ENCODE measurements at regions not wholly inside any gene's neighbourhood (a gene's known extent, or its start where the extent isn't known, plus 50 kb on each side); places are given as distances from the start of the nearest gene placed in this dataset.
"Not testable (repeated sequence)": the region's sequence is repeated elsewhere in the genome, so short reads cannot be mapped to it uniquely, and the experiment has no call there.

DNA sequence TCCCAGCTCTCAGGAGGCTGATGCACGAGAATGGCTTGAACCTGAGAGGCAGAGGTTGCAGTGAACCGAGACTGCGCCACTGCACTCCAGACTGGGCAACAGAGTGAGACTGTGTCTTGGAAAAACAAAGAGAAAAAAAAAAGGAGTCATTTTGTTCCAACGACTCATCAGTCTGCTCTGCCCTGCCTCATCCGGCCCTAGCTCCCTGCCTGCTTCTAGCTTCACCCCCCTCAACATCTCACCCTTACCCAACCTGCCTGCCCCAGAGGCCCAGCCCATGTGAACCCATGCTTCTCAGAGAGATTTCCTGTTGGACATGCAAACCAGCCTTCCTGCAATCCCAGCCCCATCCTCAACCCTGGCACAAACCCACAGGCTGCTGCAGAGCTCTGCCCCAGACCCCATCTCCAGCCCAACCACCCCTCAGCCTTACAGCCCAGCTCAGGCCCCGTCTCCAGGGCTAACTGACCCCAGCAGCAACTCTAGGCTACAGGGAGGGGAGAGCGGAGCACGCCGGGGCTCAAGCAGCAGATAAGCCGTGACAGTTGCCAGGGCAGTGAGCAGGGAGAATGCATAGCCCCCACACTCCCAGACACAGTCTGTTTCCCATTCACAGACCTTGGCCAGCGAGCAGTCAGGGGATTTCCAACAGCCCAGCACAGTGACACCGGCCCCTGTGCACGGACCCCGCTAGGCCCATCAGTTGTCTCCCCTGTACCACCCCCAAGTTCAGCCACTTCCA, 86.0 kb upstream of the KCTD7 start:
- no peak for DNase-seq

- no peak for DNase-seq
These were observed 79.2 kb upstream of the KCTD7 start for GRCh38 chr7:66549466-66549865.

DNA sequence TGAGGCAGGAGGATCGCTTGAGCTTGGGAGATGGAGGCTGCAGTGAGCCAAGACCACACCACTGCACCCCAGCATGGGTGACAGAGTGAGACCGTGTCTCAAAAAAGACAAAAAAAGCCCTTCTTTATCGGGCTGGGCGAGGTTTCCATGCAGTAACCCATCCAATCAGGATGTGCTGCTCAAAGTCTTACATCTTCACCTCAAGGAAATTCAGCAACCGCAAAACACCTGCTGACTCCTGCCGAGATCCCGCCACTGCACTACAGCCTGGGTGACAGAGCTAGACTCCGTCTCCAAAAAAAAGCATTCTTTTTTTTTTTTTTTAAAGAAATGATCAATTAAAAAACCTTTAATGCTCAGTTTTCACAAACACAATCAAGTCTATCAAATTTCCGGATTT, 75.7 kb upstream of the KCTD7 start:
- no peak for DNase-seq

GRCh38 chr7:66553675-66554074, 75.0 kb upstream of the KCTD7 start:
- DNase-seq = not testable (repeated sequence)

DNA sequence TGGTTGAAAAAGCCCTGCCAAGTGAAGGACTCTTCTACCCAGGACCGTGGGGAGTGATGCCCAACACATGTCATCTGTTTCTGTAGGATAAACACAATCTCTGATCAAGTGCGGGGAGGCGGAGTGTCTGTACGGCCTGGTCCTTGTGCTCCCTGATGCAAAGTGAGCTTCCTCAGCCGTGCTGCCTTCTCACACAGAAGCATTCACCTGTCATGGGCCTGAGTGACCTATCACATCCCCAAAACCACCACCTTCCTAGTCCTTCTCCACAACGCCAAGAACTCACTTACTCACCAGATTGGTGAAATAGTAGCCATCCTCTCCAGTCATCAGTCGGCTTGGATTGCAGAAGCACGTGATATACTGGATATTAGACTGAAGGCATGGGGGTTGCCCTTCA, 74.4 kb upstream of the KCTD7 start:
- not testable (repeated sequence) for DNase-seq

GRCh38 chr7:66554842-66555430, 73.7 kb upstream of the KCTD7 start:
- DNase-seq = not testable (repeated sequence)

GRCh38 chr7:66556177-66556548, 72.5 kb upstream of the KCTD7 start:
- no peak for DNase-seq

DNA sequence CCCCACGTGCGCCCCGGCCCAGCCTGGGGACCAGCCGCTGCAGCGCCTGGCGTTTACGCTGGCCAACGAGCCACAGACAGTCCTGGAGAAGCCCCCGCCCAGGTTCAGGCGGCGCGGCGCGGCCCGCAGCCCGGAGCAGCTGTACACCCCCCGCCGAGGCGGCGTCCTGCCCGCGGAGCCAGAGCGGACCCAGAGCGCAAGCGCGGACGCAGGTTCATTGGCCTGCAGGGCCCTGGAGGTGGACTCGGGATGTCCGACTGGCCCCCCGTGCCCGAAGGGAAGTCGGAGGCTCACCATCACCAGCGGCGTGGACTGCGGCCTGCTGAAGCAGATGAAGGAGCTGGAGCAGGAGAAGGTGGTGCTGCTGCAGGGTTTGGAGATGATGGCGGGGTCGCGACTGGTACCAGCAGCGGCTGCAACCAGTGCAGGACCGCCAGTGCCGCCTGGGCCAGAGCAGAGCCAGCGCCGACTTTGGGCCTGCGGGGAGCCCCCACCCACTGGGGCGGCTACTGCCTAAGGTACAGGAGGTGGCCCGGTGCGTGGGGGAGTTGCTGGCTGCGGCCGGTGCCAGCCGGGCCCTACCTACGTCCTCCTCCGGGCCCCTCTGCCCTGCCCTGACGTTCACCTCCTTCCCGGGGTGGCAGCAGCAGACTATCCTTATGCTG, 72.0 kb upstream of the KCTD7 start:
- DNase-seq = no peak

- peak; percentile 32 for DNase-seq
These were observed 71.2 kb upstream of the KCTD7 start for GRCh38 chr7:66557214-66558200.

DNA sequence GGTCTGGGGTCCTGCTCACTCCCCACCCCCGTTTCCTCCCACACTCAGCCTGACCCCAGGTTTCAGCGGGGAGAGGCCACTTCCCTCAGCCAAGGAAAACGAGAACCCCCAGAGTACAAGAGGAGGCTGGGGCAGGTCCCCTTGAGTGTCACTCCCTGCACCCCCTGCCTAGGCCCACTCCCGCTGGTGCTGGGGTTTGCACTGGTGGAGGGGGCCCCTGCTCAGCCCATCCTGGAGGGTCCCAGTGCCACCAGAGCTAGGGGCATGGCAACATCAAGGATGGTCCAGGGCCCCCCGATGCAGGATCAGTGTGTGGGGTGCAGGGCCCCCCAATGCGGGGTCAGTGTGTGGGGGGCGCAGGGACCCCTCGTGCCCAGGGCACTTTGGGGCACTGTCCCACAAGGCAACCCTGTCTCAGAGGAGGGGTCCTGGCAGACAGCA, 70.5 kb upstream of the KCTD7 start:
- no peak for DNase-seq

DNA sequence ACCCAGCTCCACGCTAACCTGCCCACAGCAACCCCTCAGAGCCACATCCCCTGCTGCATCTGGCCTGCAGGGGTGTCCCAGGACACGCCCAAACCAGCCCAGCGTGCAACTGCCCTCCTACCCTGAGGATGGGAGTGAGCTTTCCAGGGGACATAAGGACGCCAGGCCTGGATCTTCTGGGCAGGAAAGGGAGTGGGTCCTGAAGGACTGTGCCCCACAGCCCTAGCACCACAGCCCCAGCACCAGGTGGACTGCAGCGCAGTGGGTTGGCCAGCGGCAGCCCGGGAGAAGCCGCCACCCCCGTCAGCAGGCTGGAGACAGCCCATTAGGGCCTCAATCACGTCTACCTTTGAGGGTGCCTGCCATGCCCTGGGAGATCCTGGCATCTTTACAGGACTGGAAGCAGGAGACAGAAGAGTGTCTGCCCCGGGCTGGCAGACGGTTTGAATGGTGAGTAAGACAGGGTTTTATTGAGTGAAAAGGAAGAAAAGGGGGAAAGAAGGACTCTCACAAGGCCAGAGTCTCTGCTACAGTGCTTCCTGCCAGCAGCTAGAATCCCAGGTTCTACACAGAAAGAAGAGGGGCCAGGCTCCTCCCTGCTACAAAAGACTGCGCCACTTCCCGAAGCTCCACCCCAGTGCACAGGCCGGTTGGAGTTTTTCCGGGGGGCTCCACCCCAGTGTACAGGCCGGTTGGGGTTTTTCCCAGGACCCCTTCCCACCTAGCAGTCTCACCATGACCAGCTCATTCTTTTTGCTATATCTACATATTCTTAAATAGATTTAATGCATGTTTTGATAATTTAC, 69.8 kb upstream of the KCTD7 start:
- no peak for DNase-seq

- DNase-seq = no peak
These were observed 64.6 kb upstream of the KCTD7 start for GRCh38 chr7:66564045-66564444.

DNA sequence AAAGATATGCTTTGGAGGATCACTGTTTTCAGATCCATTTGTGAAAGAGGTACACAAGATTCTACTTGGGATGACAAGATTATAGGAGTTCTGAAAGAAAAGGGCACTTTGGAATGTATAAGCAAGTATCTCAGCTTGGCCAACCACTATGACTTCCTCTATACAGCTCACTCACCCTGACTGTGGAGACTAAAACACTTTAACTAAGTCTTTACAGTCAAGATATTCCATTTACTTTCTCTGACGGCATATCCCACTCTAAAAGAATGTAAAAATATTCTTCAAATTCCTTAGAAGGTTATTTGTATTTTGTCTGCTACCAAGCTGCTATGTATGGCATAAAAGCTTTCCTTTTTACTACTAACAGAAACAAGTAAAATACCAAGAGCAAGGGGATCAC, 58.5 kb upstream of the KCTD7 start:
- not testable (repeated sequence) for DNase-seq

DNA sequence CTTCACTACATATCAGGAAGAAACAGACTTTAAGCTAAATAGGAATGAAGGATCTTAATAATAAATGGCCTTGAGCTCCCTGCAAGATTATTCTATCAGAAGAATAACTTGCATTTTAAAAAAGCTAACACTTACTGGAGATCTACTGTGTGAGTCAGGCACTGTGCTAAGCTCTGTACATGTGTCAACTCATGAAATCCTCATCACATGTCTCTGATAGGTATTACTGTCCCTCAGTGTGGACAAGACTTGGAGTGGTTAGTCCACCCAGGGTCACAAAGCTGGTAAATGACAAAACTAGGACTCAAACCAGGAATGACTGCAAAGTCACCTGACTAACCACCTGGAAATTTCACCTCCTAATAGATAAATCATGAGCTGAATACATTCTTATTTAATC, 57.1 kb upstream of the KCTD7 start:
- DNase-seq = no peak

GRCh38 chr7:66573782-66574495, 54.7 kb upstream of the KCTD7 start:
- not testable (repeated sequence) for DNase-seq

DNA sequence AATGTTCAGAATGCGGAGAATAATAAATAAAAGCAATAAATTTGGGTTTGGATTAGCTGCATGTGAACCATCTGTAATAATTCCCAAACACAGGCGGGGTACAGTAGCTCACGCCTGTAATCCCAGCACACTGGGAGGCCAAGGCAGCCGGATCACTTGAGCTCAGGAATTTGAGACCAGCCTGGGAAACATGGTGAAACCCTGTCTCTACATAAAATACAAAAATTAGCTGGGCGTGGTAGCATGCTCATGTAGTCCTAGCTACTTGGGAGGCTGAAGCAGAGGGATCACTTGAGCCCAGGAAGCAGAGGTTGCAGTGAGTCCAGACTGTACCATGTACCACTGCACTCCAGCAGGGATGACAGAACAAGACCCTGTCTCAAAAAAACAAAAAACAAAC, 53.9 kb upstream of the KCTD7 start:
- not testable (repeated sequence) for DNase-seq

- DNase-seq = no peak
These were observed 53.3 kb upstream of the KCTD7 start for GRCh38 chr7:66575398-66575797.

- DNase-seq = no peak
These were observed 52.0 kb upstream of the KCTD7 start for GRCh38 chr7:66576646-66577045.

Data from COR-L47 (cell line).